ENCODE measurements at regions not wholly inside any gene's neighbourhood (a gene's known extent, or its start where the extent isn't known, plus 50 kb on each side); places are given as distances from the start of the nearest gene placed in this dataset.
"Not testable (repeated sequence)": the region's sequence is repeated elsewhere in the genome, so short reads cannot be mapped to it uniquely, and the experiment has no call there.

- no peaks in the 10 kb centered on the region for H3K4me1 Mint-ChIP-seq
- H3K27ac Mint-ChIP-seq: no peak overlapping the region
- no peak overlapping the region for H3K4me3 Mint-ChIP-seq
- H3K27me3 Mint-ChIP-seq: no peaks in the 10 kb centered on the region
- H3K36me3 Mint-ChIP-seq: no peaks in the 10 kb centered on the region
- no peaks in the 10 kb centered on the region for H3K9me3 Mint-ChIP-seq
- POLR2A ChIA-PET: no interaction called here
- DNase-seq: no peak
- ATAC-seq (ENCODE audit: low read depth): no peak
Measured at GRCh38 chr2:150258781-150259307, 228.6 kb downstream of the RND3 start.

GRCh38 chr2:150256736-150257135, 230.7 kb downstream of the RND3 start:
- POLR2A ChIA-PET: no interaction called here
- no peaks in the 10 kb centered on the region for H3K27me3 Mint-ChIP-seq
- ATAC-seq (ENCODE audit: low read depth) (no peak), DNase-seq (no peak)
- H3K4me3 Mint-ChIP-seq: no peak overlapping the region
- no peaks in the 10 kb centered on the region for H3K36me3 Mint-ChIP-seq
- no peaks in the 10 kb centered on the region for H3K9me3 Mint-ChIP-seq
- no peaks in the 10 kb centered on the region for H3K4me1 Mint-ChIP-seq
- no peak overlapping the region for H3K27ac Mint-ChIP-seq

- H3K9me3 Mint-ChIP-seq: no peaks in the 10 kb centered on the region
- no peaks in the 10 kb centered on the region for H3K27me3 Mint-ChIP-seq
- DNase-seq (no peak), ATAC-seq (ENCODE audit: low read depth) (no peak)
- H3K4me1 Mint-ChIP-seq: no peaks in the 10 kb centered on the region
- H3K27ac Mint-ChIP-seq: no peak overlapping the region
- no peaks in the 10 kb centered on the region for H3K36me3 Mint-ChIP-seq
- no peak overlapping the region for H3K4me3 Mint-ChIP-seq
- POLR2A ChIA-PET: no interaction called here
Measured at GRCh38 chr2:150255528-150255927, 231.9 kb downstream of the RND3 start.

GRCh38 chr2:150249735-150250134, 237.7 kb downstream of the RND3 start:
- H3K27ac Mint-ChIP-seq; DNase-seq; H3K36me3 Mint-ChIP-seq; H3K4me1 Mint-ChIP-seq; H3K9me3 Mint-ChIP-seq; H3K4me3 Mint-ChIP-seq; H3K27me3 Mint-ChIP-seq; POLR2A ChIA-PET; ATAC-seq (ENCODE audit: low read depth): not testable (repeated sequence)

GRCh38 chr2:150247481-150247880, 240.0 kb downstream of the RND3 start:
- no peak for DNase-seq
- H3K36me3 Mint-ChIP-seq: no peaks in the 10 kb centered on the region
- POLR2A ChIA-PET: no interaction called here
- no peak overlapping the region for H3K4me3 Mint-ChIP-seq
- no peaks in the 10 kb centered on the region for H3K4me1 Mint-ChIP-seq
- H3K9me3 Mint-ChIP-seq: no peaks in the 10 kb centered on the region
- no peak overlapping the region for H3K27ac Mint-ChIP-seq
- H3K27me3 Mint-ChIP-seq: no peaks in the 10 kb centered on the region
- no peak for ATAC-seq (ENCODE audit: low read depth)

- no peaks in the 10 kb centered on the region for H3K36me3 Mint-ChIP-seq
- POLR2A ChIA-PET: no interaction called here
- no peaks in the 10 kb centered on the region for H3K9me3 Mint-ChIP-seq
- no peak for DNase-seq
- no peak for ATAC-seq (ENCODE audit: low read depth)
- no peaks in the 10 kb centered on the region for H3K27me3 Mint-ChIP-seq
- no peaks in the 10 kb centered on the region for H3K4me1 Mint-ChIP-seq
- H3K4me3 Mint-ChIP-seq: no peak overlapping the region
- H3K27ac Mint-ChIP-seq: no peak overlapping the region
Measured at GRCh38 chr2:150234787-150235446, 252.6 kb downstream of the RND3 start.

GRCh38 chr2:150232871-150233270, 254.6 kb downstream of the RND3 start:
- Mint-ChIP-seq H3K27me3 (no peaks in the 10 kb centered on the region), H3K9me3 (no peaks in the 10 kb centered on the region), H3K36me3 (no peaks in the 10 kb centered on the region), H3K4me1 (no peaks in the 10 kb centered on the region), H3K4me3 (no peak overlapping the region), H3K27ac (no peak overlapping the region)
- no peak for ATAC-seq (ENCODE audit: low read depth)
- DNase-seq: no peak
- POLR2A ChIA-PET: no interaction called here

GRCh38 chr2:150232321-150232720, 255.1 kb downstream of the RND3 start:
- DNase-seq: no peak
- H3K4me1 Mint-ChIP-seq: no peaks in the 10 kb centered on the region
- no peaks in the 10 kb centered on the region for H3K36me3 Mint-ChIP-seq
- no peak for ATAC-seq (ENCODE audit: low read depth)
- H3K9me3 Mint-ChIP-seq: no peaks in the 10 kb centered on the region
- H3K4me3 Mint-ChIP-seq: no peak overlapping the region
- POLR2A ChIA-PET: no interaction called here
- no peaks in the 10 kb centered on the region for H3K27me3 Mint-ChIP-seq
- no peak overlapping the region for H3K27ac Mint-ChIP-seq

- Mint-ChIP-seq H3K4me1 (no peaks in the 10 kb centered on the region), H3K36me3 (no peaks in the 10 kb centered on the region), H3K27me3 (no peaks in the 10 kb centered on the region), H3K9me3 (no peaks in the 10 kb centered on the region), H3K4me3 (no peak overlapping the region), H3K27ac (no peak overlapping the region)
- ATAC-seq (ENCODE audit: low read depth) (no peak), DNase-seq (no peak)
- POLR2A ChIA-PET: no interaction called here
Measured at GRCh38 chr2:150230616-150231015, 256.9 kb downstream of the RND3 start.

- Mint-ChIP-seq H3K4me1 (no peaks in the 10 kb centered on the region), H3K9me3 (no peaks in the 10 kb centered on the region), H3K27me3 (no peaks in the 10 kb centered on the region), H3K4me3 (no peak overlapping the region), H3K27ac (no peak overlapping the region), H3K36me3 (no peaks in the 10 kb centered on the region)
- POLR2A ChIA-PET: no interaction called here
- DNase-seq: no peak
- ATAC-seq (ENCODE audit: low read depth): no peak
Measured at GRCh38 chr2:150230004-150230403, 257.5 kb downstream of the RND3 start.

GRCh38 chr2:150228936-150229335, 258.5 kb downstream of the RND3 start:
- Mint-ChIP-seq H3K9me3 (no peaks in the 10 kb centered on the region), H3K4me3 (no peak overlapping the region), H3K27me3 (no peaks in the 10 kb centered on the region), H3K4me1 (no peaks in the 10 kb centered on the region), H3K36me3 (no peaks in the 10 kb centered on the region), H3K27ac (no peak overlapping the region)
- ATAC-seq (ENCODE audit: low read depth): no peak
- POLR2A ChIA-PET: no interaction called here
- no peak for DNase-seq

GRCh38 chr2:150225030-150225429, 262.4 kb downstream of the RND3 start:
- Mint-ChIP-seq H3K4me3 (no peak overlapping the region), H3K27ac (no peak overlapping the region), H3K4me1 (no peaks in the 10 kb centered on the region), H3K36me3 (no peaks in the 10 kb centered on the region), H3K9me3 (no peaks in the 10 kb centered on the region), H3K27me3 (no peaks in the 10 kb centered on the region)
- ATAC-seq (ENCODE audit: low read depth): no peak
- DNase-seq: no peak
- POLR2A ChIA-PET: no interaction called here

GRCh38 chr2:150224321-150224720, 263.1 kb downstream of the RND3 start:
- no peaks in the 10 kb centered on the region for H3K9me3 Mint-ChIP-seq
- ATAC-seq (ENCODE audit: low read depth) (no peak), DNase-seq (no peak)
- H3K27ac Mint-ChIP-seq: no peak overlapping the region
- POLR2A ChIA-PET: no interaction called here
- no peaks in the 10 kb centered on the region for H3K4me1 Mint-ChIP-seq
- no peak overlapping the region for H3K4me3 Mint-ChIP-seq
- no peaks in the 10 kb centered on the region for H3K36me3 Mint-ChIP-seq
- H3K27me3 Mint-ChIP-seq: no peaks in the 10 kb centered on the region

- Mint-ChIP-seq H3K36me3 (no peaks in the 10 kb centered on the region), H3K27me3 (no peaks in the 10 kb centered on the region), H3K4me1 (no peaks in the 10 kb centered on the region), H3K4me3 (no peak overlapping the region), H3K9me3 (no peaks in the 10 kb centered on the region), H3K27ac (no peak overlapping the region)
- ATAC-seq (ENCODE audit: low read depth) (no peak), DNase-seq (no peak)
- POLR2A ChIA-PET: no interaction called here
Measured at GRCh38 chr2:150222942-150223341, 264.5 kb downstream of the RND3 start.

GRCh38 chr2:150222379-150222778, 265.1 kb downstream of the RND3 start:
- H3K27ac Mint-ChIP-seq: no peak overlapping the region
- ATAC-seq (ENCODE audit: low read depth) (no peak), DNase-seq (no peak)
- H3K4me1 Mint-ChIP-seq: no peaks in the 10 kb centered on the region
- H3K27me3 Mint-ChIP-seq: no peaks in the 10 kb centered on the region
- H3K9me3 Mint-ChIP-seq: no peaks in the 10 kb centered on the region
- H3K36me3 Mint-ChIP-seq: no peaks in the 10 kb centered on the region
- POLR2A ChIA-PET: no interaction called here
- H3K4me3 Mint-ChIP-seq: no peak overlapping the region

Data from activated naive CD8-positive, alpha-beta T cell treated with anti-CD3 and anti-CD28 coated beads, Interleukin-2, amount 10 ng/mL, durations not matched to agents 7 days and 5 days (primary cell).